HG03378 (cell line): ENCODE measurements at regions not wholly inside any gene's neighbourhood (a gene's known extent, or its start where the extent isn't known, plus 50 kb on each side); places are given as distances from the start of the nearest gene placed in this dataset.
"Not testable (repeated sequence)": the region's sequence is repeated elsewhere in the genome, so short reads cannot be mapped to it uniquely, and the experiment has no call there.

Experiments
- ATAC-seq: cut with Tn5 transposase; IDR thresholded peaks from one replicate; pipeline ENCODE4 v1.9.1; 2021; ENCODE audit warnings: mild to moderate bottlenecking, moderate library complexity; ENCODE audit not compliant: unreplicated experiment

DNA sequence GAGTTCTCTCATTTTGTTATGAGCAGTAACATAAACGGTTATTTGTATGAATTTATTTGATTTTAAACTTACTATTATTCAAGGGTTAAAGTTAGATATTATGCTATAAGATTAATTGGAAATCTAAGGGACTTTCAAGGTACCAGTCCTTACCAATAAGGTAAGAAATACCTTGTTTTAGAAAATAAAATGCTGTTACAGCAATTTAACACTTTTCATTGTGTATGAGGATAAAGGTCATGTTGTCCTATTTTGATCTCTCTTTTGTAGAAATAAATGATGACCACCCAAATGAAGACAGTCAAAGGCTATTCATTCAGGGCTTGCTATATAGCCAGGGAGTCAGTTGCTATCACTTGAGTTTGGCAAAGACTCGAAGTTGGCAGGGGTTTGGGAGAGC is 1185.9 kb upstream of the GOT2 start:
- no peak for ATAC-seq

DNA sequence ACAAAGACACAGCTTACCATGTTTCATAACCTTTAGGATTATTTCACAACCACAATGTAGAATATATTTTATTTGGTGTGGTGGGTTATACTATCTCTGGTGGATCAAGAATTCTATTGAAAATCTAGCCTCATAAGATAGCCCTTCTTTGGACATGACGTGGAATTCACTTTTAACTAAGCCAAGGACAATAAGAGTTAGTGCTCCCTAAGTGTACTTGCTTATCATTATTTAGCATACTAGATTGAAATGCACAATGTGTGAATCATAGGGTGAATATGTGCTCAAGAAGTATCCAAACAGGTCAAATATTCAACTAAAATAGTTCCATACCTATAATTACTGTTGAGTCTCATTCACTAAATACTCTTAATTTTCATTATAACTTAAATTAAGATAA is 1179.5 kb upstream of the GOT2 start:
- ATAC-seq: no peak

DNA sequence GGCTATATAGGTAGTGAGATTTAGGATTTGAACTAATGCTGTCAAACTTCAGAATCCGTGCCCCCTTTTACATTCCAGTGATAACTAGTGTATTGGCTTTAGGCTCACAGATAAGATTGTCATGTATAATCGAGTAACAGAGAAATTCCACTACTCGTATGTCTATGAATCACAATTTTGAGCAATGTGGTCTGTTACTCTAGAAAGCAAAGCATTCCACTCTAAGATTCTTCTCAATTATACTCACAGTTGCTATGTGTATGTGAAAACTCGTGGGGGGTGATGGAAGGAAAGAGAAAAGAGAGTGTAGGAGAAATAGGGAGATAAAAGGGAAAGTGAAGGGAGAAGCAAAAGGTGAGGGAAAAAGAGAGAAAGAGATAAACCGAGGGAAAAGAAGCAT is 1175.1 kb upstream of the GOT2 start:
- no peak for ATAC-seq

DNA sequence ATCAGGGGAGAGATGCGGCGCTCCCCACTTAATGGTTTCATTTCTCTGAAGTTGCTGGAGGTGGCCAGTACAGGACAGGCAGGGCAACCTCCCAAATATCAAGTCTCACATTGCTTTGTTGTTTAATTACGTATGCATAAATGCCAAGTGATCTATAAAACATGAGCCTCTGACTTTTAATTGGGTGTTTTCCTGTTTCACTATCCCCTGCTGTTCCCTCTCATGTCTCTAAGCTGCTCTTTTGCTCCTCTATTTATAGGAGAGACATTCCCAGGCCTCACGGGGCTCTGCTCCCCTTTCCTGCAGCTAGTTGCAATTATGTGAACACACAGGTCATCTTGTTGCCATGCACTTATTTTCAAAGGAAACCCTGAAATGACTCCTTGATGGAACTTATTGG is 1173.5 kb upstream of the GOT2 start:
- ATAC-seq: no peak

DNA sequence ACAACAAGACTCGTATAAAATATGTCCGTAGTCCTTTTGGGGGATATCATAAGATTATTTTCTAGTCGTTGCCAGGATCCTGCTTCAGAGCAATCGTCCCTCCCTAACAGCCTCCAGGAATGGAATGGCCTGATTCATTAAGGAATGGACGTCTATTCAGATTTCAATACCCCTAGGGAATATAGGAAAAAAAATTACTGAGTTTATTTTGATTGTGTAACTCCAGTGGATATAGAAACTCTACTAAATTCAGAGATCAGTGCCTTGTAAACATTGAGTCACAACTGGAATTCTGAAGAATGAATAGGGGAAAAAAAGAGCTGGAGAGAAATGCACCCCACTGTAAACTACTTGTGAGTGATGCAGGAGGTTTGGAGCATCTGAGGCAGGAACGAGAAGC is 1171.5 kb upstream of the GOT2 start:
- no peak for ATAC-seq

DNA sequence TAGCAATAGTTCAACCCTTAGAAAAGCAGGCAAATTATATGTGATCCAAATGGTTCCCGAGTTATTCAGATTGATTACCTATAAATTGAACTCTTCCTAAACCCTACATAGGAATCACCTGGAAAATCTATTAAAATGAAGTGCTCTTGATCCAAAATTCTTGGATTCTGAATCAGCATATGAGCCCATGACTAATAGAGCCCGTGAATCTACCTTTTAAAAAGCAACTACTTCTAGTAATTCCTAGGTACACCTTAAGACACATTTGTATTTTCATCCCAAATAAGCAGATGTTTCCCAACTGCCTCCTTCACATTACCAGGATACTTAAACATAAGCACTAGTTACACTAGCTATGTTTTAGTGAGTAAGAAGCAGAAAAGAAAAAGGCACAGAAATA is 1171.0 kb upstream of the GOT2 start:
- no peak for ATAC-seq

DNA sequence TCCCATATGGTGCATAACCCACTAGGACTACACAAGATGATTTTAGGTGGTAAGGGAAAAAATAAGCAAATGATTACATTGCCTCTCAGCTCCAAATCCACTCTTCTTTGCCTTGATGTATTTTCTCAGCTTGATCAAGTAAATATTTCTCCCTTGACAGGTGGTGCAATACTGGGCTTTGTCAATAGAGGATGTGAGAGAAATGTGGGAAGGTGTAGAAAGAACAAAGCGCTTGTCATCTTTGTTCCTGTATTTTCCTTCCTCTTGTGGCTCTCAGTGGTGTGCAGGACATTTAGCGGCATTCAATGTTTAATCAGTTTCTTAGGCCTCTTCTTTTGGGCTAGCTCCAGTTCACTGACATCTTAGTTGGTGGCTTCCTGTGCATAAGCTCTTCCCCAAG is 1165.8 kb upstream of the GOT2 start:
- ATAC-seq: no peak

DNA sequence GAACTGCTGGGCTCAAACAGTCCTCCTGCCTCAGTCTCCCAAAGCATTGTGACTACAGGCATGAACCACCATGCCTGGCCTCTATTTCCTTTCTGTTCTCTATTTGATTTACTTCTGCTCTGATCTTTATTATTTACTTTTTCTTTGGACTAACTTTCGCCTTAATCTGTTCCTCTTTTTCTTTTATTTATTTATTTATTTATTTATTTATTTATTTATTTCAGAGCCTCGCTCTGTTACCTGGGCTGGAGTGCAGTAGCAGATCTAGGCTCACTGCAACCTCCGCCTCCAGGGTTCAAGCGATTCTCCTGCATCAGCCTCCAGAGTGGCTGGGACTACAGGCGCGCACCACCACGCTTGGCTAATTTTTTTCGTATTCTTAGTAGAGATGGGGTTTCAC is 1158.3 kb upstream of the GOT2 start:
- no peak for ATAC-seq

DNA sequence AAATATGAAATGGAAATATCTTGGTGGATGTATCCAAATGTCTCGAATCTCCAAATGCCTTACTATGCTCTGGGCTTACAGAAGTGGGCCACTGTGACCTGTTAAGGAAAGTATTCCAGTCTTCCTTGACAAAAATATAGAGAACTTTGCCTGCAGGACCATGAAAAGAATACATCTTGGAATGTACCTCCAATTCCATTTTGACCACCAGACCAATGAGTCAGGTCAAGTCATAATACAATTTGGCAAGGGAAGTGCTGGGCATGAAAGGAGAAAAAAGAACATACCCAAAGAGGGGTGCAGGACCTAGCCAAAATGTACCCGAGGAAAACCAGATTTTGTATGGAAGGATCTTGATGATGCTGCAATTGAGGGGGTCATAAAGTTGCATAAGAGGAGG is 1153.7 kb upstream of the GOT2 start:
- ATAC-seq: no peak

DNA sequence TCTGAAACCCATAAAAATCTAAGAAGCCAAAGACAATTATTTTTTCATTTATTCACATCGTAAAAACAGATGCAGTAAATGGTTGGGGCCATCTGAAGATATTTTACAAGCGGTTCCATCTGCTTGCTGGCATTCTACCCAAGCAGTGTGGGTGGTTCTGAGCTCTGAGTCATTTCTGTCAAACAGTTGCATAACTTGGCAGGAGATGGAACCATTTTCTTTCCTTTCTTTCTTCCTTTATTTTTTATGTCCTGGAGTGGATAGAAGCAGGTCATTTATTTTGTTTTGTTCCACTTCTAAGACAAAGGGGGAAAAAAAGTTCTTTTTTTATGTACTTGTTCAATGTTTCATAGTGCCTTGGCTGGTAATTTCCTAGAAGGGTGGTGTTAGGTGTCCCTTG is 1151.9 kb upstream of the GOT2 start:
- ATAC-seq: no peak

DNA sequence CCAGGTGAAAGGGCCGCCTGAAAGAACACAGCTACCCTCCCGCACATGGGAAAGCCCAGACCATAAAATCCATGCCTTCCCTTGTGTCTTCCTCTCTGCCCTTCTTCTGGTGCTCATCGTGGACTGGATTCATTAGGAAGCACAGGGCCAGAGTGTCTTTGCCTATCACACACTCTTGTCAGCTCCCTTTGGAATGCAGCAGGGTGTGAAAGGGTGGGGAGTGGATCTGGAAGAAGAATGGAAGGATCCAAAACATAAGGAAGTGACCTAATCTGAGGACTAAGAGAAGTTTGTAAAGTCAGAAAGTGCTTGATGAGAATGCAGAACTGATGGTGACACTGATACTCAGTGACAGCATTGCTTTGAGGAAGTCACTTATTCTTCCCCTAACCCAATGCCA is 1147.3 kb upstream of the GOT2 start:
- ATAC-seq: no peak

DNA sequence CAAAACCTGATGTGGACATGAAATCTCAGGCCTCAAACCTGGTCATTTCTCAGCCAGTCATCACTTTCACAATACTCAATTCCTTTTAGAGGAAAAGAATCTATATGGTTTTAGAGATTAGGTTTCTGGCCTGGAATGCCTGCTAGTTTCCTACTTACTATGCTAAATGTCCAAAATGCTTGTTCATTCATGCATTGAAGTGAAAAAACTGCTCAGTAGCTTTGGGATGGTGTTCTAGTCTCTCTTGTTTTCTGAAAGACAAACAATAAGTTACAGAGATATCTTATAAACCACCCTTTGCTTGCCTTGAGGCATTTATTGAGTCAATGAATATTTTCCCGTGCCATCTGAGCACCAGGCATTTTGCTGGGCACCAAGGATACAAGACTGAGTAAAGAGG is 1146.5 kb upstream of the GOT2 start:
- no peak for ATAC-seq

DNA sequence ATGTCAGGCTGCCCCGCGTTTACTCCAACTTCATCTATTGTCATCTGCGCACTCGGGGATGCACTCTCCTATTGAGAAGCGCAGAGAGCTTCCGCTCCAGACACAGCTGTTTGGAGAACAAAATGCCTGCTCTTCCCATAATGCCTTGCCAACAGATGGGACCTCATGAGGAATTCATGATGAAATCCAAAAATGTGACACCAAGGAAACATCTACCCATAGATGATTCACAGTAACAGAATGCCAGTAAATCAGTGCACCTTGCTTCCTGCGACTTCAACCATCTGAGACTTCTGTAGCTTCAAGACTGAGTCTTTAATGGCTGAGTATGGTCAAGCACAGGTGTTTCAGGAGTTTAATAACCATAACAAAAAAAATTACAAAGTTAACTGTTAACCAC is 1144.9 kb upstream of the GOT2 start:
- ATAC-seq: no peak

DNA sequence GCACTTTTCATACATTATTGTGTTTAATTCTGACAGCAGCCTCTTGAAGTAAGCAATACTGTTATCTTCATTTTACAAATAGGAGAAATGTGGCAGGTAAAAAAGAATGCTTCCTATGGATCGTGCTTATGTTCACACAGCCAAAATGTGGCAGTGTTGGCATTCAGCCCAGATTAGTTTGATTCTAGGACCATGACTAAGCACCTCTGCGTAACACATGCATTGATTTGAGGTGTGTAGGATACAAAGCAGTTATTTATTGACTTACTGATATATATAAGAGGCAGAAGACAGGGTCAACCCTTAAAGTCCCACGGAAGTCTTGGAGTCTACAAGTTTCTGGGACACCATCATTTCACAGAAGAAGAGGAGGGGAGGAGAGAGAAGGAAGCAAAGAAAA is 1144.4 kb upstream of the GOT2 start:
- no peak for ATAC-seq

DNA sequence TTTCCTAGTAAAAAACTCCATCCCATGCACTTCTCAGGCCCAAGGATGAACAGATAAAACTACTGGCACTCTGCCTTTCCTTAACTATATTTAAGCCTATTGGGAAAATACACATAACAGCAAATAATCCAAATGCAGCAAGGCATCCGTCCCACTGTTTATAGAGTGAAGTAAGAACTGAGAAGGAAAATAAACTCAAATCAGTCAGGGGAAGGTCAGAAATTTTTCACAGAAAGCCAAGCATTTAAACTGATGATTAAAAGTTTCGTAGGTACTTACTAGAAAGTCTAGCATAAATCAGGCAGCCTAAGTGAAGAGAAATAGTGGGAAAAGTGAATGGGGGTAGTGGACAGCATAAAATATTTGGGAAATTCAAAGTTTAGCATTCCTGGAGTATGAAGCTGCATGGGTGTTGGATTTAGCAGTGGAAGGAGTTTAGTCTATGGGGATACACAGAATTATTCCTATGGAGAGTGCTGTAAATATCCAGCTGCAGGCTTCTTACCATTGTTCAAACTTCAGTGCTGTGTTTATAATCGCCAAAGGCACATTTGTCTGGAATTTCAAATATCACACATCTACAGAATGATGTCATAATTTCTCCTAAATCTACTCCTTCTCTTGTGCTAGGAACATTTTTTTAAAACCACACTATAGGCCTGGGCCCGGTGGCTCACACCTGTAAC is 1131.0 kb upstream of the GOT2 start:
- ATAC-seq: no peak

DNA sequence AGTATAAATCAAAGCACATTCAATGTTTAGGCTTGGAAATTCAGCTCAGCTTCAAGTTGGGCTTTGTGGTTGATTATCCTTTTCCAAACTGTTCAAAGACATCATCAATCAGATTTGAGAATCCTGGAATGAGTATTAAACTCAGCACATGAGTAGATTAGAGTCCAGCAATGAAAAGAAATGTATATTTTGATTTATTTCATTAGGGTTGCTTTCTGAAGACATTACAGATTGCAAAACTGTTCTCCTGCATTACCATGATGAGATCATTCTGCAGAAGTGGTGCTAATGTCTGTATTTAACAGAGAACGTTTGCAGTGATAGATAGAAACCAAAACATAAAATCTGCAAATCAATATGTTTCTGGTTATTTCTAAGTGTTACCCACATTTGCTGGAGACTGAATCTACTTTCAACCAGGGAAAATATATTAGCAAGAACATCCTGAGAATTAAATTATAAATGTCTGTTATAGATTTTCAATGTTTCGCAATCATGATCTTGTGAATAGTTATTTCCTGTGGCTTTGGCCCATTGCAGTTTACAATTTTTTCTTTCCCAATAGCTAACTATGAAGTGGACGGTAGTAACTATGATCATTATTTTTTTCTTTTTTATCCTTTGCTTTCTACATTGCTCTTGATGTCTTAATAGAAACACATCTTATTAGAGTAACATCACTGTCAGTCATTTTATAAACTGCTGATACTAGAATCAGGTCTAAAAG is 1125.7 kb upstream of the GOT2 start:
- ATAC-seq: no peak

DNA sequence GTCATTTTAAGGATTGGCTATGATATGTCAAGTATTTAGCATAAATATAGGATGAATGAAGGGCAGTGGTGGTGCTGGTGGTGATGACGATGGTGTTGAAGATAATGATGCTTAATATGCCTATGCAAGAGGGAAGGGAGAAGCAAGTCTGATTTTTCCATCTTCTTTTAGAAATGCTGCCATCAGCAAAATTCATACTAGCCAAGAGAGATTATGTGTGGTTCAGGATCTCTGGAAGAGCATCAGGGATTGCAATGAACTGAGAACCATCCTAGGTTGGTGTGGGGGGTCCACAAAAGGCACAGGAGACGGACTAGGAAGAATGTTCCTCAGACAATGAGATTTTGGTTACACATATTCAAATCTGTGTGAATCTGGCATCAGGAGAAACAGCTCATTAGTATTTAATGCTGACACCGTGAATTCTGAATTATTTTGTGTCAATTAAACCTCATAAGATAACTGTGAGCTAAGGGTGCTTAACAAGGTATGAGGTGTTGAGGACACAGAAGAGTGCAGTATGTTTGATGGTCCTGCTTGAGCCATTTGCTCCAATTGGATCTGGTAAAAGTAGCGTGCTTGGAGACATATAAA is 1120.8 kb upstream of the GOT2 start:
- no peak for ATAC-seq

DNA sequence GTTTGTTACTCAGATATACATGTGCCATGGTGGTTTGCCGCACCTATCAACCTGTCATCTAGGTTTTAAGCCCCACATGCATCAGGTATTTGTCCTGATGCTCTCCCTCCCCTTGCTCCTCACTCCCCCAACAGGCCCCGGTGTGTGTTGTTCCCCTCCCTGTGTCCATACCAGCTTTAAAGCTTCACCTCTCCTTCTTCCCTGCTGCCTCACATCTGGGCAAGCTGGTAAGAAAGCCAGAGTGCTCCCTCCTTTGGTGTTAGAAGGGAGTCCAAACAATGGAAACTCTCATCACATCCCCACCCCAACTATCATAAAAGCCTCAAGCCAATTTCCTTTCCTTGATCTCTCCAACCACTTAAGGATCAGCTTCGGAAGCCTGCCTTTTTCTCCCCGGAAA is 1115.6 kb upstream of the GOT2 start:
- ATAC-seq: no peak

DNA sequence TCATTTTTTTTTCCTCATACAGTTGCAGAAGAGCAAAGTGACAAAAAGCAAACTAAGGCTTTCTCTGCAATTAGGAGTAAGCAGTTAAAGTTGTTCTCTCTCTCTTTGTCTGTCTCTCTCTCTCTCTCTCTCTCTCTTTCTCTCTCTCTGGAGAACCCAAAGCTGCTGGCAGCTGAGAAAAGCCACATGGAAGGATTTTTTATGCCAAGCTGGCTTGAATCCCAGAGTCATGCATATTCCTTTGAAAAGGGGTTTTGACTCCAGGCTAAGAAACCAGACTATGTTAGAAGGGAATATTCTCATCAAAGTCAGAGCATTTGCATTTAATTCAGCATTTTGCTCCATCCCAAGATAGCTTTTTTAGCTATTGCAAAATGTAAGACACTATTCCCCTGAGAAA is 1114.2 kb upstream of the GOT2 start:
- no peak for ATAC-seq

DNA sequence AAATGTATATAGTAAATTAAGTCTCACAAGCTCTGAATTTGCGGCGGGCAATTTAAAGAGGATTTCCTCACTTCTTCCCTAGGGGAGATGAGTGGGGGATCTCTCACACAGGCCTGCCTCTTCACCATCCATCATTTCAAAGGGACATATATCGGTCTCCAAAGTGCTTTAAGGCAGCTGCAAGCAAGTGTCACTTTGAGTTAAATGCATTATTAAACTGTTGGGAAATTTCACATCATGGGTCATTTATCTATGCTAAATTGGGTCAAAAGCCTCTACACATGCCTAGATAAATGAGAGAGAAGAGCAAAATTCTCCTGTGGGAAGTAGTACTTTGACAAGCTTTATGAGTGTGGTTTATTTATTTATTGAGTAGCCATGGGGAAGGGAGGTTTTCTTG is 1106.1 kb upstream of the GOT2 start:
- no peak for ATAC-seq

DNA sequence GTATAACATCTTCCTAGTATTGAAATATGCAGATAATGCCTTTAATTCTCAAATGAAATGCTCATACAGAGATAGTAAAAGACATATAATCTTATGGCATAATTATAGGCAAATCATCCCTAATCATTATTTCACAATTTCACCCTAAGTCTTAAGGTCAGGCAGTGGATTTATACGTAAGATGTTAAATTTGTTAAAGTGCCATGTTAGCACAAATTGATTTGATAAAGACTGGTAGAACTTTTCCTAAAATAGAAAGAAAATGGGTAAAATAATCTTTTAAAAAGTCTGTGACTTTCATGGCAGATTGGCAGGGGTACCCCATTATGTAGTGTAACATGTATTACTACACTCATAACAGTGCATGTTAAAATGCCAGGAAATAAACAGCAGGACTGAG is 1092.7 kb upstream of the GOT2 start:
- no peak for ATAC-seq

DNA sequence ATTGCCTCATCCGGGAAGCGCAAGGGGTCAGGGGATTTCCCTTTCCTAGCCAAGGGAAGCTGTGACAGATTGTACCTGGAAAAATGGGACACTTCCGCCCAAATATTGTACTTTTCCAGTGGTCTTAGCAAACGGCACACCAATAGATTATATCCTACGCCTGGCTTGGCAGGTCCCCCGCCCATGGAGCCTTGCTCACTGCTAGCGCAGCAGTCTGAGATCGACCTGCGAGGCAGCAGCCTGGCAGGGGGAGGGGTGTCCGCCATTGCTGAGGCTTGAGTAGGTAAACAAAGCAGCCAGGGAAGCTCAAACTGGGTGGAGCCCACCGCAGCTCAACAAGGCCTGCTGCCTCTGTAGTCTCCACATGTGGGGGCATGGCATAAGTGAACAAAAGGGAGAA is 1075.4 kb upstream of the GOT2 start:
- ATAC-seq: not testable (repeated sequence)

DNA sequence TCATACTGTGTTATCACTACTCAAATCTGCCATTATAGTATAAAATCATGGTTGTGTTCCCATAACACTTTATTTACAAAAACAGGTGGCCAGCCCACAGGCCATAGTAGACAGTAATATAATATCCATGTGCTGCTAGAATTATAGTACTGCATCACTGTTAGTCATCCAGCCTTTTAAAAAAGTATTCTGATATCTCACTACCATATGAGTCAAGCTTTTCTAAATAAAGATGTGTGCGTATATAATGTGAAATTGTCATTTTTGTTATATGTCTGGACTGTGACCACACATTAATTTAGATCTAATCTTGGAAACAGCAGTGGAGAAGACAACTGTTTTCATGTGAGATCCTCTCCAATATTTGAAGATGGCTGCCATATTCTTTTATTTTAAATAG is 1049.1 kb upstream of the GOT2 start:
- ATAC-seq: no peak
